Skeletal muscle satellite cell (primary cell): ENCODE measurements at regions not wholly inside any gene's neighbourhood (a gene's known extent, or its start where the extent isn't known, plus 50 kb on each side); places are given as distances from the start of the nearest gene placed in this dataset.
A peak's percentile ranks its signal among the peaks of the same experiment; 100 is the strongest.

Experiments
- H3K27me3 ChIP-seq: 2 replicates; pipeline ENCODE4 v1.7.0; 2013; ENCODE audit warnings: low read length; ENCODE audit not compliant: control insufficient read depth, insufficient read depth
- H3K36me3 ChIP-seq: 2 replicates; pipeline ENCODE4 v1.7.0; 2013; ENCODE audit warnings: mild to moderate bottlenecking, control low read depth, low read length; ENCODE audit not compliant: insufficient read depth
- H3K4me1 ChIP-seq: 2 replicates; pipeline ENCODE4 v1.7.0; 2013; ENCODE audit warnings: low read length; ENCODE audit not compliant: control insufficient read depth, insufficient read depth
- H3K4me2 ChIP-seq: 2 replicates; pipeline ENCODE4 v1.7.0; 2013; ENCODE audit warnings: mild to moderate bottlenecking, low read length
- H3K4me3 ChIP-seq: 2 replicates; pipeline ENCODE4 v1.7.0; 2013; ENCODE audit warnings: low read length
- H3K9ac ChIP-seq: 2 replicates; pipeline ENCODE4 v1.7.0; 2013; ENCODE audit warnings: mild to moderate bottlenecking, low read depth, low read length, moderate library complexity
- H3K9me3 ChIP-seq: replicated peaks from 2 replicates; pipeline ENCODE4 v1.7.0; 2013; ENCODE audit warnings: mild to moderate bottlenecking, control low read depth, low read length

DNA sequence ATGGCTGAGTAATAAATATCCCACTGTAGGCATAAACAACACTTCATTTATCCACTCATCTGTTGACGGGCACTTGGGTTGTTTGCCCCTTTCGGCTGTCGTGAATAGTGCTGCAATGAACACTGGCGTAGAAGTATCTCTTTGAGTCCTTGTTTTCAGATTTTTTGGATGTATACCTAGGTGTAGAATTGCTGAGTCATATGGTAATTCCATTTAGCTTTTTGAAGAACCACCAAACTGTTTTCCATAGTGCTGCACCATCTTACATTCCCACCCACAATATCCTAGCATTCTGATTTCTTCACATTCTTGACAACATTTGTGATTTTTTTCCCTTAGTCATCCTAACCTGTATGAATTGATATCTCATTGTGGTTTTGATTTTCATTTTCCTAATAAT is 109.0 kb downstream of the NXNL2 start:
- Histone ChIP-seq H3K4me3 (no peak overlapping the region), H3K36me3 (no peaks in the 10 kb centered on the region), H3K9me3 (no peaks in the 10 kb centered on the region), H3K9ac (no peak overlapping the region), H3K4me2 (no peak overlapping the region), H3K27me3 (peaks cover 10% of the 10 kb centered on the region), H3K4me1 (no peaks in the 10 kb centered on the region)

DNA sequence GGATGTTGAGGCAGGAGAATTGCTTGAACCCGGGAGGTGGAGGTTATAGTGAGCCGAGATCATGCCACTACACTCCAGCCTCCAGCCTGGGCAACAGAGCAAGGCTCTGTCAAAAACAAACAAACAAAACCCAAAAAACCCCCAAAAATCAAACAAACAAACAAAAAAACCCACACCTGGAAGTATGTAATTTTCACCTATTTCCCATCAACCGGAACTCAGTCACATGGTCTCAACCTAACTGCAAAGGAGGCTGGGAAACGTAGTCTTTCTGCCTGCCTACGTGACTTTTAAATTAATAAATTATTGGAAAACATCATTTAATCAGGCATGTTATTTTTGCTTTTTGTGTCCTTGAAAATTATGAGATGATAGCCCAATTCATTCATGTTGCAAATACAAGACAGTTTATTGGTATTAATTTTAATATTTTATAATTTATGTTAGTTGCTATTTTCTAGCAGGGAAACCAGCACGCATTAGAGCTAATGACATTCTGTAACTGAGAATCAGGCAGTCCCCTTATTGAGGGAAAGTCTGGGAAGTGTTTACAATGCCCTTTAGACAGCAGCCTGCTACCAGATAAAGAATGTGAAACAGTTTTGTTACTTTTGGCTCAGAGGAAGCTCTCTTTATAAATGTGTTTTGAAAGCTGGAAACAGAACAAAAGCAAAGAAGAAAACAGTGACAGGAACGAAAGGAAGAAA is 110.3 kb downstream of the NXNL2 start:
- Histone ChIP-seq H3K9me3 (no peaks in the 10 kb centered on the region), H3K4me1 (no peaks in the 10 kb centered on the region), H3K27me3 (no peaks in the 10 kb centered on the region), H3K4me3 (no peak overlapping the region), H3K36me3 (no peaks in the 10 kb centered on the region), H3K4me2 (no peak overlapping the region), H3K9ac (no peak overlapping the region)

DNA sequence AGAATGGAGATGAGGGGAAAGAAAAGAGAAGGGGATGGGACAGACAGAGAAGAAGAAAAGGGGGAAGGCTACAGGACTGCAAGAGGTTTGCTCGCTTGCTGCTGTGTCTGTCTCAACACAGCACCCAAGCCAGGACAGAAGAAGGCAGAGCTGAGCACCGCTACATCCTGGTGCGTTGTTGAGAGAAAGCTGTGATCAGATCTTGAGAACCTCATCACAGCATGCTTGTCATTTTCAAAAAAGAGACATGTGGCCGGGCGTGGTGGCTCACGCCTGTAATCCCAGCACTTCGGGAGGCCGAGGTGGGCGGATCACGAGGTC is 110.9 kb downstream of the NXNL2 start:
- Histone ChIP-seq H3K4me2 (no peak overlapping the region), H3K4me1 (no peaks in the 10 kb centered on the region), H3K9ac (no peak overlapping the region), H3K27me3 (no peaks in the 10 kb centered on the region), H3K36me3 (no peaks in the 10 kb centered on the region), H3K4me3 (no peak overlapping the region), H3K9me3 (no peaks in the 10 kb centered on the region)

DNA sequence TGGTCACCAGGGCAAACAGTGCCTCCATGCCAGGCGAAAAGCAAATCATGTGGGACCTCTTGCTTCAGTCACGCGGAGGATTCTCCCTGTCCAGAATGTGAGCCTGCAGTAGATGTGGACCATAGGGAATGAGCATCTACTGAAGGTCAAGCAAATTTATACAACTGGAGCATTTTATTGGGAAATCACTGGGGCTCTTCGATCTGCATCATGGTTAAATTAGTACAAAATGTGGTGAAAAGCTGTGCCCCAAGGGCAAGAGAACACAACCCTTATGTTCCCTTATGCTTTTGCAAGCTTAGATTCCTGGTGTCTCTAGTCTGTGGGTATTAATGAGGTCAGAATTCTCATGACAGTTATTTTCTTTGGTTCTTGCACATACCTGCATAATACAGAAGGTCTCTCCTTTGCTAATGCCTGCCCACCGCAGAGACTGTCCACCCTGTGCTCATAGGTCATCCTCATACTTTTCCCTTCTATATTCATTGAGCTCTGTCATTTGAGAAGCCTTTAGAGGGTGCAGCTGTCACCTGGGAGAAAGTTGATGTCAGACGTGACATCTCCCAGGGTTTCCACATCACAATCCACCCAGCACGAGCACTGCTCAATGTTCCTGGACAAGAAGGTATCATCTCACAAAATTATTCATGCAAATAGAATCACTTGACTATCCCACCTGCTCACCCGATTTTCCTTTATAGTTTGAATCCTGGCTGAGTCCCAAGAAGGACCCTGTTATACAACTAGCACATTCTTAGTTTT is 111.7 kb downstream of the NXNL2 start:
- no peaks in the 10 kb centered on the region for H3K9me3 ChIP-seq
- H3K36me3 ChIP-seq: no peaks in the 10 kb centered on the region
- no peak overlapping the region for H3K4me2 ChIP-seq
- no peaks in the 10 kb centered on the region for H3K27me3 ChIP-seq
- no peak overlapping the region for H3K4me3 ChIP-seq
- peaks cover 8% of the 10 kb centered on the region for H3K4me1 ChIP-seq
- no peak overlapping the region for H3K9ac ChIP-seq

DNA sequence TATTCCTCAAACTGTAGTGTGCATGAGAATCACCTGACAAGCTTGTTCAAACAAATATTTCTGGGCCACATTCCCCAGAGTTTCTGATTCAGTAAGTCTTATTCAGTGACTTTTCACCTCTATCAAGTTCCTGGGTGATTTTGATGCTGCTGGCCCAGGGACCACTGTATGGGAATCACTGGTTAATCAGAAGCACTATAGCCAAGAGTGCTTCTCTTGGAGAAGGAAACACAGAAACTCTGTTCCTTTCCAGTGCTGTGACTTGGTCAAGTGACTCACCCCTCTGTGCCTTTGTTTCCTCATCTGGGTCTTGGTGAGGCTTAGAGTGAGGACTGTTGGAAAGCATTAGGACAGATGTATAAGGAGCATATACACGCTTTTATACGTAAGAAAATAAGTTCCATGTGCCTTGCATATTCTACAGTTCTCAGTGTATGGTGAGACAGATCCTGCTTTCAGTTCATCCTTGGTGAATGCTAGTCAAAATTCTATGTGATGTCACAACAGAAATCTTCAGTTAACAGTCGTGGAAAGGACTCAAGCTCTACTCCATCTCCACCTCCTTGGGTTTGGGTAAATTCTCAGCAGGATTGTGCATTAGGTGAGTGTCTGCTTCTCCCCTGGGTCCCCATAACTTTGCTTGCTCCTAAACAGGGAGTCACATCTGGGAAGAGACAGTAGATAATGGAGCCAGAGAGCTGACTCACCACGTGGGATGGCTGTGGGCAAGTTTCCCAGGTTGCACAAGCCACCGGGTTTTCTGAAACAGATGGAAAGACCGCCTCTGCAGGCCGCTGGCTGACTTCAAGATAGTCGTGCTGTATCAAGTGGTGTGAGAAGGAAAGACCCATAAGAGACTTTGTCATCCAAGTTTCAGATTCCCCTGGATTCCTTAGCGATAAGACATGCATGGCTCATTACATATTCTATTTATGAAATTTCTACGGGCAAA is 117.0 kb downstream of the NXNL2 start:
- H3K4me1 ChIP-seq: peaks cover 34% of the 10 kb centered on the region
- peak overlapping the region; percentile 75 for H3K9ac ChIP-seq
- no peaks in the 10 kb centered on the region for H3K36me3 ChIP-seq
- H3K4me3 ChIP-seq: peak overlapping the region; percentile 50
- no peaks in the 10 kb centered on the region for H3K9me3 ChIP-seq
- no peaks in the 10 kb centered on the region for H3K27me3 ChIP-seq
- H3K4me2 ChIP-seq: peak overlapping the region; percentile 75

DNA sequence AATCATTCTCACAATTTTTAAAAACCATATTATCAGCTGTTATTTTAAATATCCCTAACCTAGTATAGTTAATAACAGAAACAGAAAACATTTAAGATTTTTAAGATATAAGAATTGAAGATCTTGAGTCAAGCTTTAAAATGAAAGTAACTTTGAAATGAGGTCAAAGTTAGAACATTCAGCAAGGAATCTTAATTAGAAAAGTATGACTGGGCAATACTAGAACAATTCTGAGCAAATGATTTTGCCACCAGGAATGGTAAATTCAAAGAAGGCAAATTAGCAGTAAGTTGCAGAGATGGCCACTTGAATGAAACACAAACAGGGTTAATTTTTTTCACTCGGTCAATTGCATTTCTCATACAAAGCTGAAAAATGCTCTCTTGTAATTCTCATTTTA is 117.9 kb downstream of the NXNL2 start:
- Histone ChIP-seq H3K27me3 (no peaks in the 10 kb centered on the region), H3K4me1 (peaks cover 37% of the 10 kb centered on the region), H3K36me3 (no peaks in the 10 kb centered on the region), H3K9me3 (no peaks in the 10 kb centered on the region), H3K4me3 (peak overlapping the region; percentile 50), H3K4me2 (peak overlapping the region; percentile 75), H3K9ac (peak overlapping the region; percentile 75)

DNA sequence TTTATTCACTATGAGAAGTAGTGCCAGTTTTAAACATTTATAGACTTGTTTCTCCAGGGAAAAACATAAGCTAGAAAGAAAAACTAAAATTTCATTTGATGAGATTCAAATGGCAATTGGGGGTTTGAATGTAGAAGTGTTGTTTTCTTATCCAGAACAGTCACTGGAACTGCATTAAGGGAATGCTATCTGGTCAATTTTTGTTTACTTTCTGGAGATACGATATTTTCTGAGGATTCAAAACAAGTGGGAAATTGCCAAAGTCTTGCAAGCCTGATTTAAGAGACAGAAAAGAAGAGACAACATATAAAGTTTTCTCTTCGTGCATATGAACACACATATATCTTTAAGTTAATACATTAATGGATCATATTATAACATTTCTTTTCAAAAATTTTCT is 118.4 kb downstream of the NXNL2 start:
- no peak overlapping the region for H3K4me3 ChIP-seq
- H3K9me3 ChIP-seq: no peaks in the 10 kb centered on the region
- H3K4me2 ChIP-seq: peak overlapping the region; percentile 75
- H3K4me1 ChIP-seq: peaks cover 42% of the 10 kb centered on the region
- peak overlapping the region; percentile 75 for H3K9ac ChIP-seq
- H3K27me3 ChIP-seq: no peaks in the 10 kb centered on the region
- H3K36me3 ChIP-seq: no peaks in the 10 kb centered on the region

DNA sequence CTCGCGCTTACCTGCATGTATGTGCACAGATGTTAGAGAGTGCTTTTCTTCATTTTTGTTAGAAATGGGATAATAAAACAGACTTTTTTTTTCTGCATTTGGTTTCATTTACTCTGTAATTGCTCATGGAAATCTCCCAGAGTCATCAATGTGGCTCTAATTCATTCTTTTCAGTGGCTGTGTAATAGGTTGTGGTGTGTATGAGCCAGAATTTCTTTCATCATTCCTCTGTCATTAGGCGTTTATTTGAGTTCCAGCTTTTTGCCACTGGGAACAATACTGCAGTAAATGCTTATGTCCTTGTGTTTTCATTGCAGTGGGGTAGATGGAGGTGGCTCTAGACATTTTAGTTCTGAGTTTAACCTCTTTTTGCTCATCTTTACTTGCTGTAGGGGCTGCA is 118.9 kb downstream of the NXNL2 start:
- H3K9ac ChIP-seq: peak overlapping the region; percentile 75
- no peaks in the 10 kb centered on the region for H3K9me3 ChIP-seq
- H3K27me3 ChIP-seq: no peaks in the 10 kb centered on the region
- H3K36me3 ChIP-seq: no peaks in the 10 kb centered on the region
- H3K4me2 ChIP-seq: peak overlapping the region; percentile 16
- peaks cover 47% of the 10 kb centered on the region for H3K4me1 ChIP-seq
- H3K4me3 ChIP-seq: no peak overlapping the region

DNA sequence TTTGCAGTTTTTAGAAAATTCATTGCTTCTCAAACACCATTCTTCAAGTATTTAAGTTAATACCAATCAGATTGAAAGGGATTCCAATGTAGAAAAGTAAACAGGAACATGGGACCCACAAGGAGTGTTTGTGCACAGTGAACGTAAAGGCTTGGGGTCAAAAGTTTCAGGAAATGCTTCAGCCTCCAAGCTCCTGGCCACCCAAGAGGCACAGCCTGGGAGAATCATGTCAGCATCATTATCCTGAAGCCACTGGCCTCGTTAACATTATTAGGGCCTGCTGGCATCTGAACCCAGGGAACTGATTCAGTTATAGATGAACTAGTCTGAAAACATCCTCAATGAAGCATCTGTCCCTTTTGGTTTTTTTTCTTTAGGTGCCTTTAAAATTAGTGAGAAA is 122.9 kb downstream of the NXNL2 start:
- H3K36me3 ChIP-seq: no peaks in the 10 kb centered on the region
- no peak overlapping the region for H3K4me2 ChIP-seq
- H3K4me1 ChIP-seq: peaks cover 30% of the 10 kb centered on the region
- no peak overlapping the region for H3K4me3 ChIP-seq
- H3K9ac ChIP-seq: peak overlapping the region; percentile 22
- H3K27me3 ChIP-seq: no peaks in the 10 kb centered on the region
- H3K9me3 ChIP-seq: no peaks in the 10 kb centered on the region

DNA sequence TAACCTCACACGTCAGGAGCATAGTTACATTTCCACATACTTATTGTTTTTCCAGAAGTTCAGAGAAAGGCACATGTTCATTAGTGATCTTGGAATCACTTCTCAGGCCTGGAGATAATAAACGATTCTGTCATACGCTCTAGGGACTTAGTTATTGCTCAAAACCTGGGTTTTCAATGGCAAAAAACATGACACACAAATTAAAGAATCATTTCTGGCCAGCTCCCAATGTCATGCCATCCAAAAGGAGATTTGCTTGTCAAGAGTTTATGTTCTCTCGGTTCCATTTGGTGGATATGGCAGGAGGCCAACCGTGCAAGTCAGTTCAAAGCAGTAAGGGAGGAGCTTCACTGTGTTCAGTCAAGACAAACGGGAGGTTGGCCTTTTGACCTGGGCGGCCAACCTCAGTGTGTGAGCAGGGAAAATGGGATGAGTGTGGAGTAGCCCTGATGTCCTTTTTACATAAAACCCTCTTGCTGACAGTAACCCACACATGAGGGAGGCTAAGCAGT is 123.4 kb downstream of the NXNL2 start:
- no peak overlapping the region for H3K4me3 ChIP-seq
- no peaks in the 10 kb centered on the region for H3K9me3 ChIP-seq
- H3K9ac ChIP-seq: peak overlapping the region; percentile 22
- H3K36me3 ChIP-seq: no peaks in the 10 kb centered on the region
- no peak overlapping the region for H3K4me2 ChIP-seq
- H3K27me3 ChIP-seq: no peaks in the 10 kb centered on the region
- peaks cover 25% of the 10 kb centered on the region for H3K4me1 ChIP-seq

DNA sequence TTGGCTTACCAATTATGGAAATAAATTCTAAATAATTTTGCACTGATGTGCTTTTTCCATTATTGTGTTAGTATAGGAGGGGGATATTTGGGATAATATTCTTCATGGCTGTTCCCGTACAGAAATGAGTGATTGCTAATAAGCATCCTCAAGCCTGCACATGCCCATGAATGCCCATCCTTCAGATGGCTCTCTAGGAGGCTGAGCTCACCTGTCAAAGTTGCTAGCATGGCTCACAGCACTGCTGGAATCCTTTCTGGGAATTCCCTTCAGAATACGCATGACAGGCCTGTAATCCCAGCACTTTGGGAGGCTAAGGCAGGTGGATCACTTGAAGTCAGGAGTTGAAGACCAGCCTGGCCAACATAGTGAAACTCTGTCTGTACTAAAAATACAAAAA is 124.1 kb downstream of the NXNL2 start:
- Histone ChIP-seq H3K4me1 (peaks cover 18% of the 10 kb centered on the region), H3K27me3 (no peaks in the 10 kb centered on the region), H3K9me3 (no peaks in the 10 kb centered on the region), H3K4me2 (no peak overlapping the region), H3K9ac (no peak overlapping the region), H3K4me3 (no peak overlapping the region), H3K36me3 (no peaks in the 10 kb centered on the region)
